Stomach (tissue), 8 donors: ENCODE measurements at regions not wholly inside any gene's neighbourhood (a gene's known extent, or its start where the extent isn't known, plus 50 kb on each side); places are given as distances from the start of the nearest gene placed in this dataset.

ENCODE experiments used
- DNase-seq, 2 donors: peaks; one replicate each; pipeline versions ENCODE4 v3.0.0 to v3.0.0-alpha.2; 2013 to 2019
- H3K27ac ChIP-seq, 5 donors: fragments of 200-600 bp in 4 of 5; sonication (generic) in 4 of 5; one replicate each; pipeline ENCODE4 v1.5.1; 2013 to 2019; ENCODE audit warnings: mild to moderate bottlenecking in 1 of 5, moderate library complexity in 1 of 5
- H3K27me3 ChIP-seq, 3 donors: fragments of 200-600 bp; sonication (generic); one replicate each; pipeline ENCODE4 v1.5.1; 2017 to 2019; ENCODE audit warnings: mixed run types in 1 of 3
- H3K36me3 ChIP-seq, 4 donors: fragments of 200-600 bp; sonication (generic); 1 replicate in 3 of 4; 2 replicates in 1 of 4; pipeline ENCODE4 v1.5.1; 2016 to 2019
- H3K4me1 ChIP-seq, 4 donors: fragments of 200-600 bp; sonication (generic); one replicate each; pipeline ENCODE4 v1.5.1; 2016 to 2019
- H3K4me3 ChIP-seq, 4 donors: fragments of 200-600 bp; sonication (generic) in 3 of 4; one replicate each; pipeline ENCODE4 v1.5.1; 2016 to 2019; ENCODE audit warnings: mild to moderate bottlenecking in 1 of 4
- H3K9me3 ChIP-seq, 4 donors: fragments of 200-600 bp; sonication (generic); one replicate each; pipeline ENCODE4 v1.5.1; 2016 to 2019
- EP300 ChIP-seq: sonication (generic); formaldehyde crosslinking; IDR thresholded peaks from one replicate; pipeline ENCODE4 v1.6.1; 2017; ENCODE audit warnings: antibody characterized with exemption
- POLR2A ChIP-seq, 4 donors: fragments of 450-650 bp; IDR thresholded peaks; one replicate each; pipeline ENCODE4 v1.6.1; 2016; ENCODE audit warnings: antibody characterized with exemption in 4 of 4, control low read depth in 2 of 4, mild to moderate bottlenecking in 1 of 4, moderate library complexity in 1 of 4
- POLR2AphosphoS5 ChIP-seq, 3 donors: sonication (generic); formaldehyde crosslinking; IDR thresholded peaks; one replicate each; pipeline ENCODE4 v1.6.1; 2016; ENCODE audit warnings: antibody characterized with exemption in 3 of 3
- WGBS, 5 donors: extraction: QIAGEN DNeasy Blood & Tissue Kit in 3 of 5; methylation state at CpG; one replicate each; pipeline versions ENCODE4 v1.1.5 to v1.1.7; 2013 to 2018; 5-methylcytosine and 5-hydroxymethylcytosine counted together
- intact Hi-C: fragments of 100-400 bp; cut with DNase I; formaldehyde crosslinking; loops from one replicate; pipeline ENCODE4 v1.15.1; 2023; ENCODE audit warnings: low total_unique reads
- TF ChIP-seq, protein P1 (sequence below), 7 experiments: fragments of 450-650 bp in 4 of 7; fragments of 200-600 bp in 3 of 7; sonication (generic) in 3 of 7; IDR thresholded peaks; one replicate each; pipeline ENCODE4 v1.5.1; 2016 to 2019; ENCODE audit warnings: antibody characterized with exemption in 7 of 7, control low read depth in 2 of 7, mild to moderate bottlenecking in 1 of 7
- donor health status: healthy with polysubstance abuse.
- donor health status: Bipolar disorder and iron deficiency.
- donor health status: healthy.

DNA sequence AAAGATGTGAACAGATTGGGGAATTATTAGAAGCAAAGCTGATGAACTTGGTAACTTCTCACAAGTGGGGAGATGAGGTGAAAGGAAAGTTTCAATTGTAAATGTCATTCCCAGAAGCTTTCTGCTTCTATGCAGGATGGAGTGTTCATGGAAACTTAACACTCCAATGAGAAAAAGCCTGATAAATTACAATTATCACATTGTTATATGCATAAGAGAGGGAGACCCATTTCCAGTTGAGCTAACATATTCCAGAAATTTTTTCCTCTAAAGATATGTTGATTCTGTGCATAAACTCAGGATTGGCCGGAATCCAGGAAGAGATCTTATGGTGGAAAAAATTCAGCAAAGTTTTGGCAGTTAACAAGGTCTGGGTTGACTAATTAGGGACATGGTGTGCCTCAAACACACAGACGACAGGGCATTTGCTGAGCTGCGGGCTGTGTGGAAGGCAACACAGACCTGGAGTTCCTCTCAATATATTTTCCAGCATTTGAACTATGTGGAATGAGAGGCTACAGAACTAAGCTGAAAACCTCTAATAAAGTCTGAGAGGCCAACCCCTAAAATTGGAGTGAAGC is 64.9 kb upstream of the FGF14 start:
- Histone ChIP-seq H3K27ac (peak overlapping the region in 1 of 5 donors; percentile 5), H3K27me3 (no peaks in the 10 kb centered on the region), H3K4me3 (no peak overlapping the region), H3K36me3 (no peaks in the 10 kb centered on the region), H3K4me1 (peaks cover 0 to 12% (median 0%) of the 10 kb centered on the region in 4 donors), H3K9me3 (no peaks in the 10 kb centered on the region)
- DNase-seq = peak in 1 of 2 donors; percentile 78
- intact Hi-C loops = no loop called here
- TF ChIP-seq, protein P1, sequence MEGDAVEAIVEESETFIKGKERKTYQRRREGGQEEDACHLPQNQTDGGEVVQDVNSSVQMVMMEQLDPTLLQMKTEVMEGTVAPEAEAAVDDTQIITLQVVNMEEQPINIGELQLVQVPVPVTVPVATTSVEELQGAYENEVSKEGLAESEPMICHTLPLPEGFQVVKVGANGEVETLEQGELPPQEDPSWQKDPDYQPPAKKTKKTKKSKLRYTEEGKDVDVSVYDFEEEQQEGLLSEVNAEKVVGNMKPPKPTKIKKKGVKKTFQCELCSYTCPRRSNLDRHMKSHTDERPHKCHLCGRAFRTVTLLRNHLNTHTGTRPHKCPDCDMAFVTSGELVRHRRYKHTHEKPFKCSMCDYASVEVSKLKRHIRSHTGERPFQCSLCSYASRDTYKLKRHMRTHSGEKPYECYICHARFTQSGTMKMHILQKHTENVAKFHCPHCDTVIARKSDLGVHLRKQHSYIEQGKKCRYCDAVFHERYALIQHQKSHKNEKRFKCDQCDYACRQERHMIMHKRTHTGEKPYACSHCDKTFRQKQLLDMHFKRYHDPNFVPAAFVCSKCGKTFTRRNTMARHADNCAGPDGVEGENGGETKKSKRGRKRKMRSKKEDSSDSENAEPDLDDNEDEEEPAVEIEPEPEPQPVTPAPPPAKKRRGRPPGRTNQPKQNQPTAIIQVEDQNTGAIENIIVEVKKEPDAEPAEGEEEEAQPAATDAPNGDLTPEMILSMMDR (IDR thresholded peaks at IDR 0.05) = no peak
- TF ChIP-seq POLR2A (IDR thresholded peaks at IDR 0.05) (no peak), EP300 (no peak), POLR2AphosphoS5 (IDR thresholded peaks at IDR 0.05) (no peak)
- 39 to 66% (median 49%) methylated on average over 3 of the region's 3 CpGs for WGBS, 5 donors

GRCh38 chr13:102462570-102462969 is 60.7 kb upstream of the FGF14 start:
- Histone ChIP-seq H3K4me1 (peaks cover 0 to 12% (median 0%) of the 10 kb centered on the region in 4 donors), H3K27ac (no peak overlapping the region), H3K4me3 (no peak overlapping the region), H3K36me3 (no peaks in the 10 kb centered on the region), H3K27me3 (no peaks in the 10 kb centered on the region), H3K9me3 (no peaks in the 10 kb centered on the region)
- TF ChIP-seq POLR2A (IDR thresholded peaks at IDR 0.05) = no peak
- 70 to 91% (median 83%) methylated on average over 3 of the region's 3 CpGs for WGBS, 5 donors
- intact Hi-C loops = no loop called here
- DNase-seq = no peak

- 68 to 88% (median 80%) methylated on average over 1 of the region's 1 CpG for WGBS, 5 donors
Observed at GRCh38 chr13:102461302-102461701, 59.5 kb upstream of the FGF14 start.

DNA sequence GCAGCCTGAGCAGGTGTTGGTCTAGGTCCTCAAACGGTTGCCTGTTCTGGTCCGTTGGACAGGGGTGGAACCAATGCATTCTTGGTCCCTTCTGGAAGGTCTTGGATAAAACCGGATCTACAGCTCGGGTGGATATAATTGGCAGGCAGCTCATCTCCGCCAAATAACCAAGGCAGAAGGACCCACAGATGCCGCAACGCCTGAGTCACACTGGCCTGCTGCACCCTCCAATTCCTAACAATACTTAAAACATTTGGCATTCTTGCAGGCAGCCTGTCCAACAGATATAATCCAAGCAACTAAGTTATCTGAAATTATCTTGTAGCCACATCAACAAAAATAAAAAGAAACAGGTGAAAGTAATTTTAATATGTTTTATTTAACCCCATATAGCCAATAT is 59.0 kb upstream of the FGF14 start:
- no peaks in the 10 kb centered on the region for H3K27me3 ChIP-seq
- no peak overlapping the region for H3K27ac ChIP-seq
- 74 to 87% (median 83%) methylated on average over 7 of the region's 7 CpGs for WGBS, 5 donors
- no peak for DNase-seq
- intact Hi-C loops = no loop called here
- no peak overlapping the region for H3K4me3 ChIP-seq
- TF ChIP-seq, protein P1 (IDR thresholded peaks at IDR 0.05) = no peak
- TF ChIP-seq EP300 (no peak), POLR2A (IDR thresholded peaks at IDR 0.05) (no peak), POLR2AphosphoS5 (IDR thresholded peaks at IDR 0.05) (no peak)
- H3K9me3 ChIP-seq = no peaks in the 10 kb centered on the region
- no peaks in the 10 kb centered on the region for H3K36me3 ChIP-seq
- no peaks in the 10 kb centered on the region for H3K4me1 ChIP-seq

More at GRCh38 chr13:102461302-102461701, 59.5 kb upstream of the FGF14 start:
- no peaks in the 10 kb centered on the region for H3K9me3 ChIP-seq
- no peaks in the 10 kb centered on the region for H3K27me3 ChIP-seq
- no peak overlapping the region for H3K27ac ChIP-seq
- TF ChIP-seq, protein P1 (IDR thresholded peaks at IDR 0.05) = no peak
- no peak for TF ChIP-seq EP300
- TF ChIP-seq POLR2AphosphoS5 (IDR thresholded peaks at IDR 0.05) = no peak
- no peak for TF ChIP-seq POLR2A (IDR thresholded peaks at IDR 0.05)
- no peaks in the 10 kb centered on the region for H3K36me3 ChIP-seq
- DNase-seq = no peak
- H3K4me1 ChIP-seq = peaks cover 0 to under 1% (median 0%) of the 10 kb centered on the region in 4 donors
- no peak overlapping the region for H3K4me3 ChIP-seq
- intact Hi-C loops = no loop called here

- DNase-seq = no peak
- Histone ChIP-seq H3K27me3 (no peaks in the 10 kb centered on the region), H3K36me3 (no peaks in the 10 kb centered on the region), H3K4me3 (no peak overlapping the region), H3K4me1 (no peaks in the 10 kb centered on the region), H3K9me3 (no peaks in the 10 kb centered on the region), H3K27ac (no peak overlapping the region)
- 64 to 74% (median 71%) methylated on average over 2 of the region's 2 CpGs for WGBS, 5 donors
- no peak for TF ChIP-seq POLR2AphosphoS5 (IDR thresholded peaks at IDR 0.05)
- TF ChIP-seq EP300 = no peak
- TF ChIP-seq, protein P1 (IDR thresholded peaks at IDR 0.05) = no peak
- no peak for TF ChIP-seq POLR2A (IDR thresholded peaks at IDR 0.05)
- intact Hi-C loops = no loop called here
Observed at GRCh38 chr13:102452836-102453235, 51.0 kb upstream of the FGF14 start.
